HG03280 (cell line): ENCODE measurements at regions not wholly inside any gene's neighbourhood (a gene's known extent, or its start where the extent isn't known, plus 50 kb on each side); places are given as distances from the start of the nearest gene placed in this dataset.

Source experiments
- ATAC-seq: cut with Tn5 transposase; IDR thresholded peaks from one replicate; pipeline ENCODE4 v1.9.1; 2021; ENCODE audit warnings: mild to moderate bottlenecking, moderate library complexity; ENCODE audit not compliant: unreplicated experiment

DNA sequence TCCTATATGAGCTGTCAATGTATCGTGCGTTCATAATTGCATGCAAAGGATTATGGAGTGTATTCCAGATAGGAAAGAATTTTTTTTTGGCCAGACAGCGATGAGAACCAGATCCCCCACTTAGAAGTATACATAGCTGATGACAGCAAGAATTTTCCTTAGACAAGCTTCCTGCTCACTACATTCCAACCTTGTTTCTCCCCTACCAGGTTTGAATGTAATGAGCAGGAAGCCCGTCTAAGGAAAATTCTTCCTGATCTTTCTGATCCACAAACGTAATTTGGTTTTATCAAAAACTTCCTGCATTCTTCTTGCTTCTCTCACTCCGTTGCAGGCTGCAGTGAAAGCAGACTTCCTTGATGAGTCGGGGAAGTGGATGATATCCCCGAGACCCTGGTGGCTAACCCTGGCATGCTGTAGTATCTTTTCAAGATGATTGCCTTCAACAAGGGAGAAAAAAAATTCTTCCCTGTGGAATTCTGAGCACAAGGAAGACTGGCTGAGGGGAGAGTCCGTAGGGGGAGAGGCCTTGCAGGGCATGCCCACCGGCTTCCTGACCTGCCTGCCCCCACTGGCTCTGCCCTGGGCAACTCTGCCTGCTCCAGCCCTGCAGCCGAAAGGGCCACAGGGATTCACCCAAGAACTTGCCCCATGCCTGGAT is 243.1 kb downstream of the TLE3 start:
- ATAC-seq, result no peak

- ATAC-seq, result no peak
Observed at GRCh38 chr15:69855258-69856000, 242.3 kb downstream of the TLE3 start.

DNA sequence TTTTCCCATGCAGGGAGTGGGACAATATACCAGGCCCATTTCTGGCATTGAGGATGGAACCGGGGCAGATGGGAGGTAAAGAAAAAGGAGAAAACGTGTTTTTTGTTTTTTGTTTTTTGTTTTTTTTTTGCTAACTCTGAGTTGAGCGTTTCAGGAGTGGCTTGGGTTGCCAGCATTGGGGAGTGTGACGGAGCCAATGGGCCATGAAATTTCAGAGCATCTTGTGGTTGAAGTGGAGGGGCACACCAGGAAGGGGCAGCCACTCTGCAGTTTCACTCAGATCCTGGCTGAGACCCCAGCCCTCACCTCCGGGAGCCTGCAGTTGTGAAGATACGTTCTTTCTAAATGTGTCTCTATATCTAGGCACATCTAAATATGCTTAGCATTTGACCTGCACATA is 240.5 kb downstream of the TLE3 start:
- ATAC-seq, result no peak

- ATAC-seq, result no peak
Observed at GRCh38 chr15:69857686-69858391, 239.9 kb downstream of the TLE3 start.

DNA sequence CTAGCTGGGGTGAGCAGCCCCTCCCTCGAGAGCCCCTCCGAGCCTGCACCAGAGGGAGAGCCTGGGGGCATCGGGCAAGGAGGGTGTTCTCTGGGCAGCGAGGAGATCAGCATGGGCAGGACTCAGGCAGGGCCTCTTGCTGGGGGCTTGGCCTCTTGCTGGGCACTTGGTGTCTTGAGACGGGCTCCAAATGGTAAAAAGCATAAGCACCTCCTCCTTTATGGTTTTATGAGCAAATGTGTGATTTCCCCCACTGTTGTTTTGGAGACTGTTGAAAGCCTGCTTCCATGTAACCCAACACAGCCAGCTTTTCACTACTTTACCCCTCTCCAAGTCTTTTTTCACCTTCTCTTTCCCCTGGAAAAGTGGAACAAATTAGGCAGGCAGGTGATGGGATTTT is 239.3 kb downstream of the TLE3 start:
- ATAC-seq, result no peak

DNA sequence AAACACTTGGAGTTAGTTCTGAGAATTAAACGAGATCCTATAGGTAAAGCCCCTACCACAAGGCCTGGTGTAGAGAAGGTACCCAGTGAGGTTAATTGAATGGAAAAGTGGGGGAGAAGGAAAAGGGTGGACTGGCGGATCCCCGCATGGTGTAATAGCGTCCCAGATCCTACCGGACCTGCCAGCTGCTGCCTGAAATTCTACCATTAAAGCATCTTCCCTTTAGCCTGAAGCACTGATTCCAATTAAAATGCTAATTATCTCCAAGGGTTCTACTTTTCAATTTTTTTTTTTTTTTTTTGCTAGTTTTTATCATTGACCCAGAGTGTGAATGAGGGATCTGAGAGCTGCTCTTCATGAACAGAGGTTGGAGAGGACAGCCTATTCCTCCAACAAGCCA is 237.9 kb downstream of the TLE3 start:
- ATAC-seq, result no peak

DNA sequence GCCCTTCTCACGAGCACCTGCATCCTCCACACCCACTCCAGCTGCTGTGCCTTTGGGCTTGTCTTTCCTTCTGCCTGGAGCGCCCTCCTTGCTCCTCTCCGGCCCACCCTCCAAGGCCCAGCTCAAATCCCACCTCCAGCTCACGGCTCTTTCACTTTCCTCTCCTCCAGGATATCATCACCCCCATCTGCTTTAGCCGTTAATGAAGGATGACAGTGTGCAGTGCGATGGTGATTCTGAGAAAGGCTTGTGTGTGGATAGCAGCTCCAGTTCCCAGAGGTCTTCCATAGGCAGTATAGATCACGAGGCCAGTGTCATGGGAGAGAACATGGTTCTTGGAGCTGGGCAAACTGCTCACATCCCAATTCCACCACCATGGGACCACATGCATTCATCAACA is 237.4 kb downstream of the TLE3 start:
- no peak for ATAC-seq

DNA sequence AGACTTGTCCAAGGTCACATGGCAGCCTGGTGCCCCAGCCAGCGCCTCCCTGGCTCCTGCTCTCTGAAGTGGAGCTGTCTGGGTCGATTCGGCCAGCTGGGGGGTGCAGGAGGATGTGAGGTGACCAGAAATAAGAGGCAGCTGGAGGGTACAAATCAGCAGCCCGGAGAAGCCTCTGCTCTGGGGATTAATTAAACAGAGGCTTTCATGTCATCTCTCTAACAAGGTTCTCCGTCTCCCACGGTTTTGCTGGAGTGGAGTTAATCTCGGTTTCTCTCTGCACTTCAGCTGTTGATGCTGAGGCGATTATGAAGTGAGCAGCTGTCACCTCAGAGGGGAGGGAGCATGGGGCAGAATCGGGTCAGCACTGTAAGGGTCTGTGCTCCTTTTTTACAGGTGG is 236.8 kb downstream of the TLE3 start:
- ATAC-seq, result no peak

DNA sequence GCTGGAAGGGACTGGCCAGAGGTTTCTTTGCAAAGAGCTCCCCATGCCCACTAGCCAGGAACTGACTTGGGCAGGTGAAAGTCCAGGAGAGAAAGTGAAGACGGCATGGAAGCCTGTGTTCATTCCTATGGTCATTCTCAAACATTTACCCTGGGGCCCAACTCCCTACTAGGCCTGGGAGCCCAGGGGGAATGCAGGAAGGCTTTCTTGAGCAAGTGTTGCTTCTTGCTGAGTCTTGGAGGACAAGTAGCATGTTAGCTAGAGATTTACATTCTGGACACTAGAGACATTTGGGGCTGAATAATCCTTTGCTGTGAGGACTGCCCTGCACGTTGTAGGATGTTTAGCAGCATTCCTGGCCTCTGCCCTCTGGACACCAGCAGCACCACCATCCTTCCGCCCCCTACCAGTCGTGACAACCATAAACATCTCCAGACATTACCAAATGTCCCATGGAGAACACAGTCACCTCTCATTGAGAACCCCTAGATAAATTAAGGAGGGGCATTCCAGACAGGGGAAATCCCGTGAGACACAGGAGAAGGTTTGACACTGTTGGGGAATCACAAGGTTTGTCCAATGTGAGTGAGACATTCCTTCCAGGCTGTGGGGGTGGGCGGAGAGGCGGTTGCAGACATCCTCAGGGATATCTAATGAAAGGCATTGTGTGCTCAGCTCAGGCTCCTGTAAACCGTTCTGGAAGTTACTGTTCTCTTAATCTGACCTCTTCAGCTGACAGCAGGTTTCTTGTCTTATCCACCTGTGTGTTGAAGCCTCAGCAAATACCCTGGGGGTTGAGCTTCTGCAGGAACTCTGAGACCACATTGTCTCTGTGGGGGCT is 236.2 kb downstream of the TLE3 start:
- ATAC-seq, result no peak

DNA sequence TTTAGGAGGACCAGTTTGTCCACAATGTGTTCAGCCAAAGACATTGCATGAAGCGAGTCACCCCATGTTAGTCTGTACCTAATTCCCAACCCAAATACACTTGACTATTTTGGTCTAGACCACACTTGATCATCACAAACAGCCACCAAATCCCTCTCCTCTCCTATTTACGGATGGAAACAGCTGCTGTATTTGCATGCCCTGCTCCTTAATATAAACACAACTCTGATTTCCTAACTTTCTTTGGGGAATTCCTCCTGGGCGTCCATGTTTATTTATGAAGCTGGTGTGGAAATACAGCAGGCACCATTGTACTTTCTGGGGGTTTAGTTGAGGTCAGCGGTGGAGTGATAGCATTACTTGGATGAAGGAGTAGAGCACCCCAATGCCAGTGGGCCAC is 235.2 kb downstream of the TLE3 start:
- ATAC-seq, result no peak

- no peak for ATAC-seq
Observed at GRCh38 chr15:69863446-69863845, 234.3 kb downstream of the TLE3 start.

- ATAC-seq, result no peak
Observed at GRCh38 chr15:69865369-69865768, 232.3 kb downstream of the TLE3 start.

GRCh38 chr15:69868756-69869155 is 229.0 kb downstream of the TLE3 start:
- ATAC-seq, result no peak

GRCh38 chr15:69869291-69869690 is 228.4 kb downstream of the TLE3 start:
- no peak for ATAC-seq

GRCh38 chr15:69869881-69870505 is 227.7 kb downstream of the TLE3 start:
- no peak for ATAC-seq

DNA sequence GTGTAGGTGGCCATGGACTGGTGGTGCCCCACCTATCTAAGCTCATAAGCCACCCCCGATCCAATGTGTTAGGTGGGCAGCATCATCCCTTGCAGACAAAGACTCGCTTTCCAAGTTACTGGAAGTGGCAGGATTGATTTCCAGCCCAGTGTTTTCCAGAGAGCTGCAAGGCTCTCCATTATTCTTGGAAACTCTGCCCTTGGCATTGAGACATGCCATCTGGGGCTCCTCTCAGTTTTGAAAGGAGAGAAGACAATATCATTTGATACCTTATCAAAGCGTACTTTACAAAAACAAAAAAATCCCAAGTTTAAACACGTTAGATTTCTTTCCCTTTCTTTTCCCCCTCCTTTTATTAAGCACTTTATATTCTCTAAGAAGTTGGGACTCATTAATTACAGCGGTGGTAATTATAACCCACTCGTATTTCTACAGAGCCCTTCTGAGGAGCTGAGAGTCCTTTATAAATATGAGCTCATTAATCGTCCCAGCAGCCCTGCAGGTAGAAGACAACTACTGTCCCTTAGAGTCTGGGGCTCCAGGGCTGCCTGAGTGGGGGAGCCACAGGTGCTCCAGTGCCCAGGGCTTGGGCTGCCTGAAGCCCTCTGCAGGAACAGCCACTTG is 226.1 kb downstream of the TLE3 start:
- no peak for ATAC-seq

- ATAC-seq, result no peak
Observed at GRCh38 chr15:69873807-69874206, 223.9 kb downstream of the TLE3 start.

GRCh38 chr15:69874321-69874720 is 223.4 kb downstream of the TLE3 start:
- no peak for ATAC-seq

DNA sequence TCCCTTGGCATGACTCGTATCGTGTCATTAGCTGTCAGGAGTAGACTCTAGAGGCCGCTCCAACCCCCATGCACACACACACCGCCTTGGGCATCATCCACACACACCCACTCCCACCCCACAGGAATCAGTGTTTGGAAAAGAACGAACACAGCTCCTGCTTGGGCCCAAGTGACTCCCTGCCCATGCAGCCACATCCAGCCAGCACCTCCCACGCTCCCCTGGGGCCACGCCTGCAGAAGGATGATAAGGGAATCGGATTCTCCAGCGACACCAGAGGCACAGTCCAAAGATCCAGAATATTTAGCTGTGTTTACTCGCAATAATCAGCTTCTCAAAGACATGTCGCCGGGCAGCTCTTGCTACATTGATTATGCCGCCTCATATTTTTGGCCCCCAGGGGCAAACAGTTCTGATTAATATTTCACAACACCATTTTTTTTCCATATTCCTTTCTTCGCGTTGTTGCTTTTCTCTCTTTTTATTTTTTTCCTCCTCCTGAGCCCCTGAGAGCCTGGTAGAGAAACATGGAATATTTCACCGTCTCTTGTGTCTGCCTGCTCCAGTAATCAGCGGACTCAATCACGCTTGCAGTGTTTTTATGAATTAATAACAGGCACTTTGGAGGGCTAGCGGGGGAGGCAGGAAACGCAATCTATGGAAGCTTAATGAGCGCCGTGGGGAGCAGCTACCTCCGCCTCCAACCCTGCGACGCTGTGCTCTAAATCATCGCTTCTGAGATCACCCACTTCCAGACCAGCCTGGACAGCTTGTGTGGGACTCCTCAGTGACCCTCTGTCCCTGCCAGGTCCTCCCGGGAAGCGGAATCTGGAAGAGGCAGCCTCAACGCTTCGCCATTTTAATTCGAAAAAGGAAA is 221.4 kb downstream of the TLE3 start:
- ATAC-seq, result no peak
